ENCODE measurements at regions not wholly inside any gene's neighbourhood (a gene's known extent, or its start where the extent isn't known, plus 50 kb on each side); places are given as distances from the start of the nearest gene placed in this dataset.

DNA sequence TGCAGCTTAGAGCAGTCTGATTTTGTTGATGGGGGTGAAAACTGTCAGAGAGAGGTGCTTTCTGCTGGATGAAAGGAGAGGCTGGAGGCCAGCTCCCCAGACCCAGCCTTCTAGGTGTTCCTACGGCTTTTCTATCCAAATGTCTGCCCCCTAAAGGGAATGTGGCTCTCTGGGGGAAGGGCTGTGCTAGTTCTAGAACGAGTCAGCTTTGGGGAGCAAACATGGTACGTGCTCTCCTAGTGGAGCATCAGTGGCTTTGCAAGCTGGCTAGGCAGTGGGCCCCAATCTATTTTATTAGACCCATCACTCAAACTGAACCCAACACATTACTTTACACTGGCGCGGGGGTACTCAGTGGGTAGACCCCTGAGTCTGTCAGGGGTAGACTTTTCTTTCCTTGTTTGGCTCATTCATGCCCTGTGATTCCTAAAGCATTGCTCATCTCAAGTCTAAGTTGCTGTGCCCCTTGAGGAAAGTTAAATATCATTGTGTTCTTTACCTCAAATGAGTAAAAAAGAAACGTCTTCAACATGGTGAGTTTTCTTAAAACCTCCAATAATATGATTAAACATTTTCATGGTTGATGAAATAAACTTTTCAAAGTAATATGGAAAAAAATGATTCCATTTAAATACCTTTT lies 254.9 kb downstream of the DLEU7 start:
- no peaks in the 10 kb centered on the region for H3K36me3 ChIP-seq (ENCODE audit: control insufficient read depth in 2 of 2, insufficient read depth in 2 of 2, low read length in 2 of 2)
- no peak overlapping the region for H3K27ac ChIP-seq (ENCODE audit: low read length)
- no peak overlapping the region for H3K4me3 ChIP-seq (ENCODE audit: low read length in 2 of 2)
- H3K27me3 ChIP-seq (ENCODE audit: control insufficient read depth in 1 of 2, insufficient read depth in 2 of 2, low read length in 2 of 2) = no peaks in the 10 kb centered on the region
- H3K9me3 ChIP-seq (ENCODE audit: control insufficient read depth in 2 of 2, low read length in 2 of 2) = peaks cover 0 to 2% of the 10 kb centered on the region in 2 donors
- no peaks in the 10 kb centered on the region for H3K4me1 ChIP-seq (ENCODE audit: control insufficient read depth, insufficient read depth, low read length)
- no peak overlapping the region for H3K9ac ChIP-seq (ENCODE audit: low read length in 2 of 2)

DNA sequence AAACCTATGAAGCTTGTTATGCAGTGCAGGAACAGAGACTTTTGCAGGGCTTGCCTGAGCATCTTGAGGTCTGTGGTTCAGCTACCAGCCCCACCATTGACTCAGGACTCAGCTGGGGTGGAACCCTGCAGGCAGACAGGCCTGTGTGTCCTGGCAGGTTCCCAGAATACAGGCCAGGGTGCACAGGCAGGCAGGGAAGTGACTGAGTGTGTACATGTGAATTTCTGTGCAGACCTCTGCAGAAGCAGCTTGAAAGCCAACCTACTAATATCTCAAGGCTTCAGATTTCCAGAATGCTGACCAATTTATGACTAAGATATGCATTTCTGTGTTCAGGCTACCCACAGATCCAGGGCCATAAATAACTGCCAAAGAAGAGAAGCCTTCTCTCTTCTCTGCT lies 254.4 kb downstream of the DLEU7 start:
- Histone ChIP-seq H3K4me3 (ENCODE audit: low read length in 2 of 2) (no peak overlapping the region), H3K27me3 (ENCODE audit: control insufficient read depth in 1 of 2, insufficient read depth in 2 of 2, low read length in 2 of 2) (no peaks in the 10 kb centered on the region), H3K9me3 (ENCODE audit: control insufficient read depth in 2 of 2, low read length in 2 of 2) (peaks cover 0 to 2% of the 10 kb centered on the region in 2 donors), H3K27ac (ENCODE audit: low read length) (no peak overlapping the region), H3K4me1 (ENCODE audit: control insufficient read depth, insufficient read depth, low read length) (no peaks in the 10 kb centered on the region), H3K36me3 (ENCODE audit: control insufficient read depth in 2 of 2, insufficient read depth in 2 of 2, low read length in 2 of 2) (no peaks in the 10 kb centered on the region), H3K9ac (ENCODE audit: low read length in 2 of 2) (no peak overlapping the region)

DNA sequence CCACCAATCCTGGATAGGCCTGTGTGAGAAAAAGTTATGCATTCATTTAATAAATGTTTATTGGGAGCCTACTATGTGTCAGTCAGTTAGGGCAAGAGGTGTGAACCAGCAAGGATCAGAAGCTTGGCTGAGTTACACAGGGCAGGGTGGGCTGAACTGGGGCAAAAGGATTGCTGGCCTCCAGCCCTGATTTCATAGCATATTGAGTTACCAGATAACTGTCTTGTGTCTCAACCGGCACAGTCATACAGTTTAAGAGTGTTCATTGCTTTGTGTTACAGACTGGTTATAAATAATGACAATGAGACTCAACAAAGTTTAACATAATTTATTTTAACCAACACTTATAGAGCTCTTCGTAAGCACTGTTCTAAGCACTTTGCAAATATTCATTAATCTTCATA lies 253.8 kb downstream of the DLEU7 start:
- Histone ChIP-seq H3K27me3 (ENCODE audit: control insufficient read depth in 1 of 2, insufficient read depth in 2 of 2, low read length in 2 of 2) (no peaks in the 10 kb centered on the region), H3K27ac (ENCODE audit: low read length) (no peak overlapping the region), H3K9ac (ENCODE audit: low read length in 2 of 2) (no peak overlapping the region), H3K36me3 (ENCODE audit: control insufficient read depth in 2 of 2, insufficient read depth in 2 of 2, low read length in 2 of 2) (no peaks in the 10 kb centered on the region), H3K4me3 (ENCODE audit: low read length in 2 of 2) (no peak overlapping the region), H3K4me1 (ENCODE audit: control insufficient read depth, insufficient read depth, low read length) (no peaks in the 10 kb centered on the region), H3K9me3 (ENCODE audit: control insufficient read depth in 2 of 2, low read length in 2 of 2) (peaks cover 0 to under 1% of the 10 kb centered on the region in 2 donors)

DNA sequence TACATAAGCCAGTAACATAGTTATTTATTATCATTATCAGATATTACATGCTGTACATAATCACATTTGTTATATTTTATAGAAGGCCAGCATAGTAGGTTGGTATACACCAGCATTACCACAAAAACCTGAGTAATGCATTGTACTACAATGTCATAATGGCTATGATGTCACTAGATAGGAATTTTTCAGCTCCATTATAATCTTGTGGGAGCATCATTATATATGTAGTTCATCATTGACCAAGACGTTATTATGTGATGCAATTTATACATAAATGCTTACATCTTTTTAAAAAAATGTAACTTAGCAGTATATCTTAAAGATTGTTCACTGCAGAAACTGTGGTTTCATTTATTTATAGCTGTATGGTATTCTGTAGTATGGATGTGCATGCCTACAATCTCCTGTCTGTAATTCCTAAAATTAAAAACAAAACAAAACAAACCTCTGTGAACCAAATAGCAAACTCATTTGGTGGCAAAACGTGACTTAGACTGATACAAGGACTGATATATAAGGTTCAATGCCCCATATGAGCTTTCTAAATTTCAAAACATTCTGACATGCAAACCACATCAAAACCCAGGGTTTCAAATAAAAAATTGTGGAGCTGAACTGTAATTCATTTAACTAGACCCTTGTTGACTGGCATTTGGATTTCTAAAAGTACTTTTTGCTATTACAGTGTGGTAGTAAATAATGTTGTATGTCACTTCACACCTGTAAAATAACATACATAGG lies 250.9 kb downstream of the DLEU7 start:
- Histone ChIP-seq H3K36me3 (ENCODE audit: control insufficient read depth in 2 of 2, insufficient read depth in 2 of 2, low read length in 2 of 2) (no peaks in the 10 kb centered on the region), H3K4me1 (ENCODE audit: control insufficient read depth, insufficient read depth, low read length) (no peaks in the 10 kb centered on the region), H3K4me3 (ENCODE audit: low read length in 2 of 2) (no peak overlapping the region), H3K27ac (ENCODE audit: low read length) (no peak overlapping the region), H3K9ac (ENCODE audit: low read length in 2 of 2) (no peak overlapping the region), H3K27me3 (ENCODE audit: control insufficient read depth in 1 of 2, insufficient read depth in 2 of 2, low read length in 2 of 2) (no peaks in the 10 kb centered on the region), H3K9me3 (ENCODE audit: control insufficient read depth in 2 of 2, low read length in 2 of 2) (no peaks in the 10 kb centered on the region)

DNA sequence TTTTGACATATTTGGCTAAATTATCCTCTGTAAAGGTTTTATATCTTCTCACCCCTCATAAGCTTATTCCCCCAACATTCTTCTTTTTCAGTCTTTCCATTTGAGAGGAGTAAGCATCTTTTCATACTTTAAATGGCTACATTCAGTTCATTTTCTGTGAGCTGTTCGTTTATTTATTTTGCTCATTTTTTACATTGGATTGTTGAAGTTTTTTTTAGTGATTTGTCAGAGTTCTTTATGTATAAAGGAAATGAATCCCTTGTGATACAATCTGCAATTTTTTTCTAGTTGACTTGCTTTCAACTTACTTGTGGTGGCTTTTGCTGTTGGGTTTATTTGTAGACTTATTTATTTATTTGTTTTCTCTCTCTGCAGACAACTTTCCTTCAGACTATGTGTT lies 250.3 kb downstream of the DLEU7 start:
- no peaks in the 10 kb centered on the region for H3K4me1 ChIP-seq (ENCODE audit: control insufficient read depth, insufficient read depth, low read length)
- no peak overlapping the region for H3K4me3 ChIP-seq (ENCODE audit: low read length in 2 of 2)
- H3K9ac ChIP-seq (ENCODE audit: low read length in 2 of 2) = no peak overlapping the region
- no peaks in the 10 kb centered on the region for H3K27me3 ChIP-seq (ENCODE audit: control insufficient read depth in 1 of 2, insufficient read depth in 2 of 2, low read length in 2 of 2)
- H3K9me3 ChIP-seq (ENCODE audit: control insufficient read depth in 2 of 2, low read length in 2 of 2) = no peaks in the 10 kb centered on the region
- H3K27ac ChIP-seq (ENCODE audit: low read length) = no peak overlapping the region
- H3K36me3 ChIP-seq (ENCODE audit: control insufficient read depth in 2 of 2, insufficient read depth in 2 of 2, low read length in 2 of 2) = no peaks in the 10 kb centered on the region

GRCh38 chr13:50594276-50595051 lies 249.0 kb downstream of the DLEU7 start:
- Histone ChIP-seq H3K4me3 (ENCODE audit: low read length in 2 of 2) (no peak overlapping the region), H3K9ac (ENCODE audit: low read length in 2 of 2) (no peak overlapping the region), H3K27me3 (ENCODE audit: control insufficient read depth in 1 of 2, insufficient read depth in 2 of 2, low read length in 2 of 2) (no peaks in the 10 kb centered on the region), H3K36me3 (ENCODE audit: control insufficient read depth in 2 of 2, insufficient read depth in 2 of 2, low read length in 2 of 2) (no peaks in the 10 kb centered on the region), H3K9me3 (ENCODE audit: control insufficient read depth in 2 of 2, low read length in 2 of 2) (no peaks in the 10 kb centered on the region), H3K4me1 (ENCODE audit: control insufficient read depth, insufficient read depth, low read length) (no peaks in the 10 kb centered on the region), H3K27ac (ENCODE audit: low read length) (no peak overlapping the region)

DNA sequence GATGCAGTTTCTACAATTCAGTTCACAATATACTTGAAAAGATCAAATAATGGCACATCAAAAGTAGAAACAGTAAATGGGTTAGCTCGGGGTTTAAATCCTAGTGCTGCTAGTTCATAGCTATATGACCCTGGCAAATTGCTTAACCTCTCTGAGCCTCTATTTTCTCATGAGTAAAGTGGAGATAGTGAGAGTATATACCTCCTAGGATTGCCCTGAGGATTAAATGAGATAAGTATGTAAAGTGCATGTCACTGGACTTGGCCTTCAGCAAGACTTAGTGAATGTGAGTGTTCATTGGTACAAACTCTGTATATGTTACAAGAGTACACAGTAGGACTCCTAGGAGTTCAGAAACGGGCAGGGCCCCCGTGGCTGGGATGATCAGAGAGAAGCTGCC lies 248.3 kb downstream of the DLEU7 start:
- Histone ChIP-seq H3K9ac (ENCODE audit: low read length in 2 of 2) (no peak overlapping the region), H3K27me3 (ENCODE audit: control insufficient read depth in 1 of 2, insufficient read depth in 2 of 2, low read length in 2 of 2) (no peaks in the 10 kb centered on the region), H3K4me1 (ENCODE audit: control insufficient read depth, insufficient read depth, low read length) (no peaks in the 10 kb centered on the region), H3K4me3 (ENCODE audit: low read length in 2 of 2) (no peak overlapping the region), H3K9me3 (ENCODE audit: control insufficient read depth in 2 of 2, low read length in 2 of 2) (no peaks in the 10 kb centered on the region), H3K27ac (ENCODE audit: low read length) (no peak overlapping the region), H3K36me3 (ENCODE audit: control insufficient read depth in 2 of 2, insufficient read depth in 2 of 2, low read length in 2 of 2) (no peaks in the 10 kb centered on the region)

DNA sequence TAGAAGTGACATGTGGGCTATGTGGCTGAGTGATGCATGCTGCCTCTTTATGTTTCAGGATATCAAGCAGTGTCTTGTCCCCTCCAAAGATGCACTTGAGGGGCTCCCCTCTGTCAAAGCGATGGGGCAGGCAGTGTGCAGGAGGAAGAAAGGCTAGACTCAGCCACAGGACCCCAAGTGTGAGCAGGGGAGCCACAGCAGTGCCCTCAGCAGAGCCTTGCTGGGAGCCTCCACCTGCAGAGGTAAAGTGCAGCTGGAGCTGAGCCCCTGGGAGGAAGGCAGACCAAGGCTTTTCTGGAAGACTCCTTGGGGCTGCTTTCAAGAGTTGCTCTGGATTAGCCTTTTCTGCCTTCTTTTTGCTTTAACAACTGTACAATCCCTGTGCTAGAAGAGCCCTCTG lies 247.3 kb downstream of the DLEU7 start:
- Histone ChIP-seq H3K27me3 (ENCODE audit: control insufficient read depth in 1 of 2, insufficient read depth in 2 of 2, low read length in 2 of 2) (no peaks in the 10 kb centered on the region), H3K4me1 (ENCODE audit: control insufficient read depth, insufficient read depth, low read length) (no peaks in the 10 kb centered on the region), H3K9me3 (ENCODE audit: control insufficient read depth in 2 of 2, low read length in 2 of 2) (no peaks in the 10 kb centered on the region), H3K27ac (ENCODE audit: low read length) (no peak overlapping the region), H3K4me3 (ENCODE audit: low read length in 2 of 2) (no peak overlapping the region), H3K9ac (ENCODE audit: low read length in 2 of 2) (no peak overlapping the region), H3K36me3 (ENCODE audit: control insufficient read depth in 2 of 2, insufficient read depth in 2 of 2, low read length in 2 of 2) (no peaks in the 10 kb centered on the region)

GRCh38 chr13:50596776-50597203 lies 246.7 kb downstream of the DLEU7 start:
- Histone ChIP-seq H3K4me1 (ENCODE audit: control insufficient read depth, insufficient read depth, low read length) (no peaks in the 10 kb centered on the region), H3K27ac (ENCODE audit: low read length) (no peak overlapping the region), H3K36me3 (ENCODE audit: control insufficient read depth in 2 of 2, insufficient read depth in 2 of 2, low read length in 2 of 2) (no peaks in the 10 kb centered on the region), H3K27me3 (ENCODE audit: control insufficient read depth in 1 of 2, insufficient read depth in 2 of 2, low read length in 2 of 2) (no peaks in the 10 kb centered on the region), H3K9ac (ENCODE audit: low read length in 2 of 2) (no peak overlapping the region), H3K9me3 (ENCODE audit: control insufficient read depth in 2 of 2, low read length in 2 of 2) (no peaks in the 10 kb centered on the region), H3K4me3 (ENCODE audit: low read length in 2 of 2) (no peak overlapping the region)

- no peaks in the 10 kb centered on the region for H3K27me3 ChIP-seq (ENCODE audit: control insufficient read depth in 1 of 2, insufficient read depth in 2 of 2, low read length in 2 of 2)
- H3K36me3 ChIP-seq (ENCODE audit: control insufficient read depth in 2 of 2, insufficient read depth in 2 of 2, low read length in 2 of 2) = no peaks in the 10 kb centered on the region
- H3K4me3 ChIP-seq (ENCODE audit: low read length in 2 of 2) = no peak overlapping the region
- H3K9ac ChIP-seq (ENCODE audit: low read length in 2 of 2) = no peak overlapping the region
- H3K27ac ChIP-seq (ENCODE audit: low read length) = no peak overlapping the region
- H3K4me1 ChIP-seq (ENCODE audit: control insufficient read depth, insufficient read depth, low read length) = no peaks in the 10 kb centered on the region
- H3K9me3 ChIP-seq (ENCODE audit: control insufficient read depth in 2 of 2, low read length in 2 of 2) = no peaks in the 10 kb centered on the region
These were observed 245.2 kb downstream of the DLEU7 start for GRCh38 chr13:50598338-50598737.
